CD4-positive, alpha-beta T cell treated with Interleukin-12 subunit alpha and Interleukin-12 subunit beta, for 1 hour (primary cell): ENCODE measurements at regions not wholly inside any gene's neighbourhood (a gene's known extent, or its start where the extent isn't known, plus 50 kb on each side); places are given as distances from the start of the nearest gene placed in this dataset.
"Not testable (repeated sequence)": the region's sequence is repeated elsewhere in the genome, so short reads cannot be mapped to it uniquely, and the experiment has no call there.

Experiments used
- DNase-seq: peaks from one replicate; pipeline ENCODE4 v3.0.0-alpha.2; 2020

DNA sequence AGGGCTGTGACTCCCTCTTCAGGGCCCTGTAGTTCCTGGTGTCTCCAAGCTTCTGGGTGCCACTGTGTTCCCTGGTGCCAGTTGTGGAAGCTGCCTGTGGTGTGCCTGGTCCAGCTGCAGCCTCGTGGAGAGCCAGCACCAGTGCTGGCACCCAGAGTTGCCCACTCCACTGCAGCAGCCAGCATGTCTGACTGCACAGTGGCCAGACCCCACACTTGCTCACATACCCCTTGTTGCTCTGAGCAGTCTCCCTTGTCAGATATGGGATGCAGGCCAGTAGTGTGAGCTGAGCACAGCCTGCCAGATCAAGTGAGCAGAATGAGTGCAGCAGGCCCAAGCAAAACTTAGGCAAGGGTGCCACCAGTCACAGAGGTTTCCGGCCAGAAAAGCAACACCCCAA is 108.6 kb downstream of the ZMAT1 start:
- no peak for DNase-seq

DNA sequence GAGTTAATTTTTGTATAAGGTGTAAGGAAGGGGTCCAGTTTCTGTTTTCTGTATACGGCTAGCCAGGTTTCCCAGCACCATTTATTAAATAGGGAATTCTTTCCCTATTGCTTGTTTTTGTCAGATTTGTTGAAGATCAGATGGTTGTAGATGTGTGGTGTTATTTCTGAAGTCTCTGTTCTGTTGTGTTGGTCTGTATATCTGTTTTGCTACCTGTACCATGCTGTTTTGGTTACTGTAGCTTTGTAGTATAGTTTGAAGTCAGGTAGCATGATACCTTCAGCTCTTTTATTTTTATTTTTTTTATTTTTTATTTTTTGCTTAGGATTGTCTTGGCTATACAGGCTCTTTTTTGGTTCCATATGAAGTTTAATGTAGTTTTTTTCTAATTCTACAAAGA is 114.1 kb downstream of the ZMAT1 start:
- DNase-seq = not testable (repeated sequence)

DNA sequence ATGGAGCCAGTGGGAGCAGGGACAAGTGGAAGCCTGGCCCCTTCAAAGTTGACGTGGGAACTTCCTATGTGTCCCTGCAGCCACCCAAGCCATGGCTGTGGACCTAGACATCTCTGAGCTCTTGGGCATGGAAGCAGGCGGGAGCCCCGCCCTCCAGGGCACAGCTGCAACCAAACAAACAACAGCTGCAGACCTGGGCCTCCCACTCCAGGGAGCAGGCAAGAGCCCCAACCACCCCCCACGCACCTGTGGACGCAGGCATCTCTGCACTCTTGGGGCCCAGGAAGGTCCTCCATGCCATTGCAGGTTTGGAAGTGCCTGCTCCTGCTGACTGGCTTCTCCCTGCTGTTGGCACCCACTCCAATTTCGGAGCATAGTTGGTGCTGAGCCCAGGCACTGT is 118.6 kb downstream of the ZMAT1 start:
- DNase-seq = no peak

DNA sequence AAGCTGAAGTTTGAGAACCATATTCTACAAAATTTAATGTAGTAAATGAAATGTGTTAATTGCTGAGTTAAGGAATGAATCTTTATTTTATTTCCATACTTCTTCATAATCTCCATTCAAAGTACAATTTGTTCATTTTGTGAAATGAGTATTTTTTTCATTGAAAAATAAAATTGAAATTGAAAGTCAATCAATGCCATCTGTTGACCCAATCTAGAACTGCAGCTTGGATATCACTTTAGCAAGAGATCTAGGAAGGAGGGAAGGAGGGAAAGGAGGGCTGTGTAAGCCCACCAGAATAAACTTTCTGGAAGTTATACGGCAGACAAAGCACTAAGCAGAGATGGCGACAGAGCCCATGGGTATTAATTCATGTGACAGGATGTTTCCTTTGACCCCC is 128.4 kb downstream of the ZMAT1 start:
- DNase-seq = peak; percentile 2

DNA sequence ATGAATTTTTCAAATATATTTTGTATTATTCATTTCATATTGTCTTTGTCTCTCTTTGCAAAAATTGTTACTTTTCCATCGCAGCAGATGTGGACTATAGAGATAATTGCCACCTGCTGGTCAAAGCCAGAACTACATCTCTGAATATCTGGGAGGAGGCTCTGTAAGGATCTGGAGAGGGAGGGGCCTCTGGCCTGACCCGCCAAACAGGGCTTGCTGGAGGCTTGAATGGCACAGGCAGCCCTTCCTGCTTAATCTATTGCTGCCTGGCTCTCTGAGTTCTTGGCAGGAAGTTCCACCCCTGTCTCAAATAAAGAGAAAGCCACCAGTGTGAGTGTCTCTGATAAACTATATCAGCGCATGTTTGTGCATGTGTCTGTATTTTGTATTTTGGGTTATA is 132.4 kb downstream of the ZMAT1 start:
- DNase-seq = peak; percentile 85

DNA sequence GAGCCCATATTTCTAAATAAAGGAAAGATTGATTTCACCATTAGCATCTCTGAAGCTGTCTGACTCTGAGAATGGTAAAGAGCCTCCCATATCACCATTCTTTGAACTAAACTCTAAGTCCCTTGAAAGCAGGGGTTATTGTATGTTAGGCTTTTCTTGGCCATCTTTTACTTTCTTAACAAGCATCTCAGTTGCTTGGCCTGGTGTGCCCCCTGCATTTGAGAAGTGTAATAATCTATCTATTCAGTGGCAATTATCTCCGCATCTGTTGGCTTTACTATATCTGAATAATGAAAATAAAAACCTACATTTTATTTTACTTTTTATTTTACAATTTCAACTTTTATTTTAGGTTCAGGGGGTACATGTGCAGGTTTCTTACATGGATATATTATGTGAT is 128.3 kb upstream of the ARMCX2 start:
- DNase-seq = no peak

DNA sequence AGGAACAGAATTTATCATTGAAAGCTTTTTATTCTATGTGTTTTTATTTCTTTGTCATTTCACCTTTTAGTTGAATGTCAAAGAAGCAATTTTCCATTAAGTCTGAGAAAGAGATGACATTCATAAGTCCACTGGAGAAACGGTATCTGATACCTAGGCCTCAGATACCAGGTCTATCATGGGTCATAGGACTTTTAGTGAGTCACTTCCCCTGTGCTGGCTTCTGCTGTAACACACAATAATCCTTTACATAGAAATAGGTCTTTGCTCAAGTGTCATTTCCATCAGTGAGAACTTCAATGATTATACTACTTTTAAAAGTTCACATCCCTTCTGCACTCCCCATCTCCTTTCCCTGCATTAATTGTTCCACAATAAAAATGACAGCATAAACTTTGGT is 125.5 kb upstream of the ARMCX2 start:
- no peak for DNase-seq

DNA sequence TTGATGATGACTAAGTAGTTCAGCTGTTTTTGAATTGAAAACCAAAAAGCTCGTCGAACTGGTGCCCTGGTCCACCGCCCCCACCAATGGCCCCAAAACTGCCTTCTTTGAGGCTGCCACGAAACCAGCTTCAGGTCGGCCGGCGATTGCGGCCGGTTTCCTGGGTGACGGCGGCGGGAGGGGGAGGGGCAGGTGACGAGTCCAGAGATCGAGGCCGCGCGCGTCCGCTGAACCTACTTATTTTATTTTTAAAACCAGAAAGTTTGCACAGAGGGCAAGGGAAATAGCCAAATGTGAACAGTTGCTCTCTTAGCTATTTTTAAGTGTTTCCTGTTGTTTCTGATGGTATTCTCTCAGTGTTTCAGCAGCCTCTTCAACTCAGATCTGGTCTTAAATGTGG is 120.8 kb upstream of the ARMCX2 start:
- DNase-seq = not testable (repeated sequence)

DNA sequence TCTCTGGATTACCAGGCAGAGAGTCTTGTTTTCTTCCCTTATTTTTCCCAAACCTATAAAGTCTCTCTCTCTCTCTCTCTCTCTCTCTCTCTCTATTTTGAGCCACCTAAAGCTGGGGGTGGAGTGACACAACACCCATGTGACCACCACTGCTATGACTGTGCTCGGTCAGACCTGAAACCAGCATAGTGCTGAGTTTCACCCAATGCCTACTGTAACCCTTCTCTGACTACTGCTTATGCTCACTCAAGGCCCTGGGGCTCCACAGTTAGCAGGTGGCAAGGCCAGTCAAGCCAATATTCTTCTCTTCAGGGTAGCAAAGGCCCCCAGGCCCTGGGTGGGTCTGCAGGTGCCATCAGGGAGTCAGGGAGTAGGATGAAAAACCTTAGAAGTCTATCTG is 114.7 kb upstream of the ARMCX2 start:
- no peak for DNase-seq

DNA sequence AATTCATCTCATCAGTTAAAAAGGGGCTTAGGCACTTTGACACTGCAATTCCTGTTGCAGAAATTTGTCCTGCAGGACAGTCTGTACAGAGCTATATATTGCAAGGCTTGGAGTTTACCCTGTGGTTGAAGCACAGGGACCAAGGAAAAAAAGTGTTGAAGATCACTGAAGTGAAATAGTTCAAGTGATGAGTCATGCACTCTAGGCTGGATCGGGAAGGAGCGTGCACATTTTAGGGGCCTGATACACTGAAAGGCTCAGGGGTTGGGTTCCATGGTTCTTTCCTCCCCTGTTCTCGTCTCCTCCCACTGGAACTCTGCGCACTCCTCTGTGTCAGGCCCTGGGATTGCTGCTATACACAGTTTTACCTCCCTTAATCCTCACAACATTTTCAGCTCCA is 104.9 kb upstream of the ARMCX2 start:
- DNase-seq = no peak

DNA sequence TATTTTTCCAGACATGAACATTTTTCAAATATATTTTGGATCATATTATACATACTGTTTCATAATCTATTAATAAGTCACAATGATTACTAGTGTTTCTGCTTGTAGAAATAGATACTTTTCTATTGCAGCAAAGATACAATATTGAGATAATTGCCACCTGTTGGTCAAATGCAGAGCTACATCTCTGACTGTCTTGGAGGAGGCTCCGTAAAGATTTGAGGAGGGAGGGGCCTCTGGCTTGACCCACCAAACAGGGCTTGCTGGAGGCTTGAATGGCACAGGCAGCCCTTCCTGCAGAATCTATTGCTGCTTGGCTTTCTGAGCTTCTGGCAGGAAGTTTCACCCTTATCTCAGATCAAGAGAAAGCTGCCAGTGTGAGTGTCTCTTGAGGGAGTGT is 99.3 kb upstream of the ARMCX2 start:
- peak; percentile 42 for DNase-seq

DNA sequence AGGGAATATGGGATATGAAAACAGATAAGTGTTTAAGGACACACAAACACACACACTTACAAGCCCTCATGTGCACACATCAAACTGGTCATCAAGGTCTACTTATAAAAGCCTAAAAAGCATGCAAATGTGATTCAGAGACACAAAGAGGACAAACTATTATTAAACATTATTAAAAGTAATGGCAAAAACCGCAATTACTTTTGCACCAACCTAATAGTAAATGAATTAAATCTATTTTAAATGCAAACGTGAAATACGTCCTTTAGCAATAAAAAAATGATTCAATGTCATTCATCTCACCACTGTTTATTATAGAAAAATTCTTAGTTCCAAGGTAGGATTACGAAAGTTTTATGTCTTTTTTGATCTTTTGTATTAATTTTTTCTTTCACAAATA is 91.1 kb upstream of the ARMCX2 start:
- DNase-seq = no peak

DNA sequence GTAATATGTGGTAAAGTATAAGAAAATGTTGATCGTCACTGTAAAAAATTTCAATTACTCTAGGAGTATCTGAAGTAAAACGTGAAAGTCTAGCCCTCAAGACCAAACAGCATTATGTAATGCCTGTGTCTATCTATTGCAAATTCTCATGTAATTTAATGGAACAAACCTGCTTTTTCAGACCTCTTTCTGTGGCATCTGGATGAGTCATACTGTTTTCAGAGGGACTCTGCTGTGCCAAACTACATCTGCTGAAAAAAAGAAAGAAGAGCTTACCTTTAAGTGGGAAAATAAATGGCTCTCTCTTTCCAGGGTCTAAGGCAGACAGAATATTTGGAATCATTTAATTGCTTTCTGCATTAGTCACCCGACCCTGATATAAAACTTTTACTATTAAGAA is 89.8 kb upstream of the ARMCX2 start:
- DNase-seq = no peak

DNA sequence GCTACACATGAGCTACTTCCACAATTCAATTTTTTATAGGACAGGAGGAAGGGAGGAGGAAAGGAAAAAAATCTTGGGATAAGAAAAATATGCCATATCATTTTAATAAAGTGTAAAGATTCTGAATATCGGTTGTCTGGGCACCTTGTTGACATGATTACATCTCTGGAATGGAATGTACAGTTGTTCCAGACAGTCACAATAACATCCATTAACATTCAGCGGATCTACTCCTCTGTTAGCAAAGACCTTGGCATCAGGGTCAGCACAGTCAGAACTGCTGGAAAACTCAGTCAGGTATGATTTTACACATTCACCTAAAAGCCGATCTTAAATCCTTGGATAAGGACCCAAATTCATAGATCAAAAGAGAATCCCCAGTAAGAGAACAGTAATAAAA is 85.4 kb upstream of the ARMCX2 start:
- no peak for DNase-seq

DNA sequence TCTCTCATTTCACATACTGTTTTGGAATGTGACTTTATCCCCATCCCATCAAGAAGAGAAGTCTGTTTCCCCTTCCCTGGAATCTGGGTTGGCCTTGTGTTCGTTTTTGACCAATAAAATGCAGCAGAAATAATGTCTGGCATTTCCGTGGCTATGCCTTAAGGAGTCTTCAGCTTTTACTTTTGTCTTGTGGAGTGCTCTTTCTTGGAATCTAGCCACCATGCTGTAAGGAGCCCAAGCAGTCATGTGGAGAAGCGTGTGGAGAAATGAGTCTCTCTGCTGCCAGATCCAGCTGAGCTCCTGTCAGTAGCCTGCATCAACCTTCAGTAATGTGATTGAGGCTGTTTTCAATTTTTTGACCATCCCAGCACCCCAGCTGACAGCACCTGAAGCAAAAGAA is 84.4 kb upstream of the ARMCX2 start:
- DNase-seq = no peak

DNA sequence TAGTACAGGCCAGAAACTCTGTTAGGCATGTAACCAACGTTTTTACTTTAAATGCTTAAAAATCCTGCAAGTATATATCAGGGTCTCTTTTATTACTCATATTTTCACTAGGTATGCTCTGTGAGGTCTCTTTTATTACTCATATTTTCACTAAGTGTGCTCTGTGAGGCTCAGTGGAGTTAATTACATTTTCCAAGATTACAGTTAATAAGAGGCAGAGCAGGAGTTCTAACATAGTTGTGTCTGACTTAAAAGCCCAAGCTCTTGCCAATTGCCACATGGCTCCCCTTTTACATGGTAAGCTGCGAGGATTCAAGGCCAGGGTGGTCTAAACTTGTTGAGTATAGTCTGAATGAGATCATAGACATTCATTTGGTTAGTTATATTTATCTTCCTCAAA is 81.0 kb upstream of the ARMCX2 start:
- no peak for DNase-seq

DNA sequence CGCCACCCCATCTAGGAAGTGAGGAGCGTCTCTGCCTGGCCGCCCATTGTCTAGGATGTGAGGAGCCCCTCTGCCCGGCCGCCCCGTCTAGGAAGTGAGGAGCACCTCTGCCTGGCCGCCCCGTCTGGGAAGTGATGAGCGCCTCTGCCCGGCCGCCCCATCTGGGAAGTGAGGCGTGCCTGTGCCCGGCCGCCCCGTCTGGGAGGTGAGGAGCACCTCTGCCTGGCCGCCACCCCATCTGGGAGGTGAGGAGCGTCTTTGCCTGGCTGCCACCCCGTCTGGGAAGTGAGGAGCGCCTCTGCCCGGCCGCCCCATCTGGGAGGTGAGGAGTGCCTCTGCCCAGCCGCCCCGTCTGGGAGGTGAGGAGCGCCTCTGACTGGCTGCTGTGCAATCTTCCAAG is 79.2 kb upstream of the ARMCX2 start:
- DNase-seq = not testable (repeated sequence)

DNA sequence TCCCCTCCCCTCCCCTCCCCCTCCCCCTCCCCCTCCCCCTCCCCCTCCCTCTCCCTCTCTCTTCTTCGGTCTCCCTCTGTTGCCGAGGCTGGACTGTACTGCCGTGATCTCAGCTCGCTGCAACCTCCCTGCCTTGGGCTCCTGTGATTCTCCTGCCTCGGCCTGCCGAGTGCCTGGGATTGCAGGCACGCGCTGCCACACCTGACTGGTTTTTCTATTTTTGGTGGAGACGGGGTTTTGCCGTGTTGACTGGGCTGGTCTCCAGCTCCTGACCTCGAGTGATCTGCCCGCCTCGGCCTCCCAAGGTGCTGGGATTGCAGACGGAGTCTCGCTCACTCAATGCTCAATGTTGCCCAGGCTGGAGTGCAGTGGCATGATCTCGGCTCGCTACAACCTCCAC is 78.8 kb upstream of the ARMCX2 start:
- DNase-seq = not testable (repeated sequence)

DNA sequence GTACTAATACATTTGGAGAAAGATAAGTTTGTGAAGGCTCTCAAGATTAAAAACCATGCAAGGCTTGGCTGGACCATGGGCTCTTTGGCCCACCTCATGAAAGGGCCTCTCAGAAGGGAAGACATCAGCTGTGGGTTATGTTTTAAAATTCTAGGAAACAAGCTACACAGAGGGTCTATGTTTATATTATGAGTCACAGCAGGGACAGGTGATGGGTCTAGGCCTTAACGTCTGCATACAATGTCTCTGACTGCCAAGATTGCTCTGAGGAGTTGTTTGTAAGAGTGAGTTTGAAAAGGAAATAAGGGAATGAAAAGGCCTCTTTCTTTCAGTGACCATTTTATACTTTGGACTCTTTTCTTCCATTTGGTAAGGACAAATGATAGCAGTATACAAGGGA is 77.0 kb upstream of the ARMCX2 start:
- DNase-seq = no peak

DNA sequence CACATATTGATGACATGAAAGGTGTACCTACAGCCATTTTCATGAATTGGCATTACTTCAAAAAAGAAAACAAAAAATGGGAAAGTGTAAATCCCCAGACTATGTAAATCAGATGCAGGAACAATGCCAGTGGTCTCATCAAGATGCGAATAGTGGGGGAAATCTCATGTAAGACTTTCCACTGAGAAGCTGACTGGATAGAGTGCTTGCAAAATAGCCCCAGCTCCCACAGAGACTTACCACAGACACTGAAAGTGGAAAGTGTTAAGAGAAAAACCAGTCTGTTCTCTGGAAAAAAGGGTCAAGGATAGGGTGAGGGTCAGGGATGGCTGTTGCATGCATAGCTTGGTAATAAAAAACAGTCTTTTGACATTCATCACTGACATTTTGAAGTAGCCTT is 73.2 kb upstream of the ARMCX2 start:
- DNase-seq = no peak

DNA sequence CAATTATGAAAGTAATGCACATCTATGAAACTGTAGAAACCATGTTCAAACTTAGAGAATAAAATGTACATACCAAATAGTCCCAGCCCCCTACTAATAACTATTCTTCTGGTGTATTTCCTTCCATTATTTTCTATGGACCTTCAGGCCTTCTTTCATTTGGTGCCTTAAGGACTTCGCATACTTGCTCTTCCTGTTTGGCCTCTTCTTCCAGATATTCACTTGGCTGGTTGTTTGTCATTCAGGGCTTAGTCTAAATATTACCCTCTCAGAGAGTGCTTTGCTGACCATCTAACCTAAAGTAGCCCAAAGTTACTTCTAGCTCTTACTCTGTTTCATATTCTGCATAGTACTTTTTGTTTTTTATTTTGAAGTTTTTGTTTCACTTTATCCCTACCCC is 70.3 kb upstream of the ARMCX2 start:
- no peak for DNase-seq
